ENCODE measurements at regions not wholly inside any gene's neighbourhood (a gene's known extent, or its start where the extent isn't known, plus 50 kb on each side); places are given as distances from the start of the nearest gene placed in this dataset.

DNA sequence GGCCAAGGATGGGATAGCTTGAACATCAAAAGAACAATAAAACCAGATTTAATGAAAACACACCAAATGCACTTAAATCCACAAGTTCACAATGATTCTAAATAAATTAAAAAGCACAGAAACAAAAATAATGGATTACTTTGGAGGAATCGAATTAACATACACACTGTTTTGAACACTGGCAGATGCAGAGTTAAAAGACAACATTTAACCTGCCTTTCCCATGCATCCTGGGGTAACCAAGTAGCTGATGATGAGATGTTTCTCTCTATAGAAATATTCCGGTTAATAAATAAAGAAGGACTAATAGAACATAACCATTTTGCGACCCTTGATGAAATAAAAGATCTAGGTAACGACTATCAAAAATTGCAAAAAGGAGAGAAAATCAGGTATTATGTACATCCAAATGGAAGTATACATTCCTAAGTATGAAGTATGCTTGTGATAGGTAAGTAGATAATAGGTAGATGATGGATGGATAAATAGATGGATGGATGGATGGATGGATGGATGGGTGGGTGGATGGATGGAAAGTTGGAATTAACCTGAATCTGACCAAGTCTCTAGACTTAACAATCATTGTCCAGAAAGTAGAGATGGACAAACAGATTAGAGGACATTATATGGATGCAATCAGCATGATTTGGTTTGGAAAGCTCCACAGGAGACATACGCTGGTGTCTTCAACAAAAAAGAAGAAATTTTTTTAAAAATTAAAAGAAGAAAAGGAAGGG is 57.4 kb upstream of the MYCN start:
- no peak for TF ChIP-seq CTCF (IDR thresholded peaks at IDR 0.05; ENCODE audit: insufficient read depth, low read depth, low read length)
- TF ChIP-seq EZH2 (IDR thresholded peaks at IDR 0.05; ENCODE audit: insufficient read depth, low read length), result no peak

Measured in astrocyte (in vitro differentiated cells and primary cell).